Liver (tissue), 8 donors: ENCODE measurements at regions not wholly inside any gene's neighbourhood (a gene's known extent, or its start where the extent isn't known, plus 50 kb on each side); places are given as distances from the start of the nearest gene placed in this dataset.

ENCODE experiments used
- DNase-seq: peaks from one replicate; pipeline ENCODE4 v3.0.0-alpha.2; 2017; ENCODE audit warnings: low spot score
- H3K27ac ChIP-seq, 2 donors: one replicate each; pipeline ENCODE4 v1.7.0; 2013; ENCODE audit warnings: inconsistent platforms in 2 of 2, low read length in 2 of 2, control low read depth in 1 of 2, low read depth in 1 of 2, mild to moderate bottlenecking in 1 of 2
- H3K27me3 ChIP-seq, 4 donors: one replicate each; pipeline versions ENCODE4 v1.6.1 to v1.7.0; 2013; ENCODE audit warnings: low read length in 3 of 4, inconsistent platforms in 1 of 4, mild to moderate bottlenecking in 1 of 4, moderate library complexity in 1 of 4; ENCODE audit not compliant: control insufficient read depth in 4 of 4, insufficient read depth in 4 of 4
- H3K36me3 ChIP-seq, 4 donors: one replicate each; pipeline versions ENCODE4 v1.6.1 to v1.7.0; 2013; ENCODE audit warnings: low read length in 3 of 4, mild to moderate bottlenecking in 3 of 4, low read depth in 1 of 4, moderate library complexity in 1 of 4; ENCODE audit not compliant: control insufficient read depth in 4 of 4, insufficient read depth in 3 of 4
- H3K4me1 ChIP-seq, 4 donors: one replicate each; pipeline versions ENCODE4 v1.6.1 to v1.7.0; 2013; ENCODE audit warnings: low read length in 3 of 4, mild to moderate bottlenecking in 3 of 4, moderate library complexity in 1 of 4; ENCODE audit not compliant: control insufficient read depth in 4 of 4, insufficient read depth in 4 of 4
- H3K4me3 ChIP-seq, 3 donors: one replicate each; pipeline versions ENCODE4 v1.6.1 to v1.7.0; 2013; ENCODE audit warnings: low read length in 3 of 3, control low read depth in 1 of 3, low read depth in 1 of 3, mild to moderate bottlenecking in 1 of 3
- H3K9ac ChIP-seq, 2 donors: one replicate each; pipeline ENCODE4 v1.7.0; 2013; ENCODE audit warnings: low read length in 2 of 2, mild to moderate bottlenecking in 2 of 2, moderate library complexity in 2 of 2, control low read depth in 1 of 2, low read depth in 1 of 2
- H3K9me3 ChIP-seq, 4 donors: one replicate each; pipeline versions ENCODE4 v1.6.1 to v1.7.0; 2013; ENCODE audit warnings: low read length in 3 of 4; ENCODE audit not compliant: control insufficient read depth in 4 of 4
- EGR1 ChIP-seq, 2 donors: IDR thresholded peaks; 2 replicates each; pipeline ENCODE4 v1.6.1; 2016 to 2018; ENCODE audit warnings: antibody characterized with exemption in 2 of 2, low read depth in 2 of 2
- FOXA1 ChIP-seq: IDR thresholded peaks from 2 replicates; pipeline ENCODE4 v1.6.1; 2016; ENCODE audit warnings: antibody characterized with exemption
- FOXA2 ChIP-seq: IDR thresholded peaks from 2 replicates; pipeline ENCODE4 v1.6.1; 2016; ENCODE audit warnings: antibody characterized with exemption
- GABPA ChIP-seq, 2 donors: IDR thresholded peaks in 1 of 2; conservative IDR thresholded peaks in 1 of 2; 2 replicates each; pipeline ENCODE4 v1.6.1; 2016; ENCODE audit warnings: antibody characterized with exemption in 2 of 2, mild to moderate bottlenecking in 1 of 2, moderate library complexity in 1 of 2
- HNF4A ChIP-seq, 2 donors: conservative IDR thresholded peaks; 2 replicates each; pipeline ENCODE4 v1.6.1; 2016; ENCODE audit warnings: antibody characterized with exemption in 2 of 2, mild to moderate bottlenecking in 2 of 2
- HNF4G ChIP-seq: IDR thresholded peaks from 2 replicates; pipeline ENCODE4 v1.6.1; 2016; ENCODE audit warnings: antibody characterized with exemption
- JUND ChIP-seq, 2 donors: IDR thresholded peaks; 2 replicates each; pipeline ENCODE4 v1.6.1; 2016; ENCODE audit warnings: antibody characterized with exemption in 2 of 2
- NR2F2 ChIP-seq: IDR thresholded peaks from 2 replicates; pipeline ENCODE4 v1.6.1; 2016; ENCODE audit warnings: antibody characterized with exemption
- RAD21 ChIP-seq, 2 donors: IDR thresholded peaks; 2 replicates each; pipeline ENCODE4 v1.6.1; 2016; ENCODE audit warnings: antibody characterized with exemption in 2 of 2, mild to moderate bottlenecking in 2 of 2
- RXRA ChIP-seq, 2 donors: IDR thresholded peaks; 2 replicates each; pipeline ENCODE4 v1.6.1; 2017 to 2018; ENCODE audit warnings: antibody characterized with exemption in 2 of 2, mild to moderate bottlenecking in 1 of 2
- SP1 ChIP-seq: IDR thresholded peaks from 2 replicates; pipeline ENCODE4 v1.6.1; 2018; ENCODE audit warnings: antibody characterized with exemption, mild to moderate bottlenecking
- TAF1 ChIP-seq: conservative IDR thresholded peaks from 2 replicates; pipeline ENCODE4 v1.6.1; 2016; ENCODE audit warnings: antibody characterized with exemption, mild to moderate bottlenecking
- YY1 ChIP-seq: IDR thresholded peaks from 2 replicates; pipeline ENCODE4 v1.6.1; 2016; ENCODE audit warnings: antibody characterized with exemption, mild to moderate bottlenecking
- WGBS: extraction: QIAGEN DNeasy Blood & Tissue Kit; methylation state at CpG from one replicate; pipeline ENCODE4 v1.1.7; 2013; 5-methylcytosine and 5-hydroxymethylcytosine counted together
- TF ChIP-seq, protein P1 (sequence below): IDR thresholded peaks from 2 replicates; pipeline ENCODE4 v1.6.1; 2016; ENCODE audit warnings: antibody characterized with exemption
- TF ChIP-seq, protein P2 (sequence below): fragments of 150-350 bp; IDR thresholded peaks from 2 replicates; pipeline ENCODE4 v1.5.1; 2017; ENCODE audit warnings: improper control_type of control experiment, low read depth, low read length; ENCODE audit not compliant: missing input control
- TF ChIP-seq, protein P3 (sequence below): IDR thresholded peaks from 2 replicates; pipeline ENCODE4 v1.6.1; 2016; ENCODE audit warnings: antibody characterized with exemption
- TF ChIP-seq, protein P4 (sequence below): IDR thresholded peaks from 2 replicates; pipeline ENCODE4 v1.6.1; 2016; ENCODE audit warnings: antibody characterized with exemption, mild to moderate bottlenecking
- TF ChIP-seq, protein P5 (sequence below): IDR thresholded peaks from 2 replicates; pipeline ENCODE4 v1.6.1; 2016; ENCODE audit warnings: antibody characterized with exemption
- donor health status: healthy.
- donor health status: healthy.
- donor health status: healthy.
- donor health status: healthy.
- donor health status: healthy.

DNA sequence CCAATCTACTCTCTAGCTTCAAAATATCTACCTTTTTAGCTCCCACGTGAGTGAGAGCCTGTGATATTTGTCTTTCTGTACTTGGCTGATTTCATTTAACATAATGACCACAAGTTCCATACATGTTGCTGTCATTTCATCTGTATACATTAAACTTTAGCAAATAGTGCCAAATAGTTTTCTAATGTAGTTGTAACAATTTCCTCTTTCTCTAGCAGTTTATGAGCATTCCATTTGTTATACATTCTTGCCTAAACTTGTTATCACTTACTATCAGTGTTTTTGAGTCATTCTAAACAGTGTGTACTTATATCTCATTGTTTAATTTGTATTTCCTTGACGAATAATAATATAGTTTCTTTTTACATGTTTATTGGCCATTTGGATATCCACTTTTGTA lies 77.2 kb downstream of the NEUROD6 start:
- Histone ChIP-seq H3K9me3 (no peaks in the 10 kb centered on the region), H3K4me1 (no peaks in the 10 kb centered on the region), H3K36me3 (no peaks in the 10 kb centered on the region), H3K27me3 (no peaks in the 10 kb centered on the region), H3K9ac (no peak overlapping the region), H3K4me3 (no peak overlapping the region), H3K27ac (no peak overlapping the region)
- no peak for TF ChIP-seq RAD21 (IDR thresholded peaks at IDR 0.05)
- TF ChIP-seq FOXA2: no peak
- TF ChIP-seq EGR1 (IDR thresholded peaks at IDR 0.05; ENCODE audit: low read depth in 2 of 2): no peak
- TF ChIP-seq SP1: no peak
- TF ChIP-seq, protein P1, sequence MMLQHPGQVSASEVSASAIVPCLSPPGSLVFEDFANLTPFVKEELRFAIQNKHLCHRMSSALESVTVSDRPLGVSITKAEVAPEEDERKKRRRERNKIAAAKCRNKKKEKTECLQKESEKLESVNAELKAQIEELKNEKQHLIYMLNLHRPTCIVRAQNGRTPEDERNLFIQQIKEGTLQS: no peak
- no peak for TF ChIP-seq GABPA (IDR thresholded peaks at IDR 0.05 in 1 of 2, conservative IDR thresholded peaks at IDR 0.05 in 1 of 2)
- TF ChIP-seq HNF4G: no peak
- no peak for TF ChIP-seq FOXA1
- no peak for TF ChIP-seq JUND (IDR thresholded peaks at IDR 0.05)
- TF ChIP-seq RXRA (IDR thresholded peaks at IDR 0.05): no peak
- TF ChIP-seq, protein P2, sequence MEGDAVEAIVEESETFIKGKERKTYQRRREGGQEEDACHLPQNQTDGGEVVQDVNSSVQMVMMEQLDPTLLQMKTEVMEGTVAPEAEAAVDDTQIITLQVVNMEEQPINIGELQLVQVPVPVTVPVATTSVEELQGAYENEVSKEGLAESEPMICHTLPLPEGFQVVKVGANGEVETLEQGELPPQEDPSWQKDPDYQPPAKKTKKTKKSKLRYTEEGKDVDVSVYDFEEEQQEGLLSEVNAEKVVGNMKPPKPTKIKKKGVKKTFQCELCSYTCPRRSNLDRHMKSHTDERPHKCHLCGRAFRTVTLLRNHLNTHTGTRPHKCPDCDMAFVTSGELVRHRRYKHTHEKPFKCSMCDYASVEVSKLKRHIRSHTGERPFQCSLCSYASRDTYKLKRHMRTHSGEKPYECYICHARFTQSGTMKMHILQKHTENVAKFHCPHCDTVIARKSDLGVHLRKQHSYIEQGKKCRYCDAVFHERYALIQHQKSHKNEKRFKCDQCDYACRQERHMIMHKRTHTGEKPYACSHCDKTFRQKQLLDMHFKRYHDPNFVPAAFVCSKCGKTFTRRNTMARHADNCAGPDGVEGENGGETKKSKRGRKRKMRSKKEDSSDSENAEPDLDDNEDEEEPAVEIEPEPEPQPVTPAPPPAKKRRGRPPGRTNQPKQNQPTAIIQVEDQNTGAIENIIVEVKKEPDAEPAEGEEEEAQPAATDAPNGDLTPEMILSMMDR: no peak
- TF ChIP-seq NR2F2: no peak
- no peak for TF ChIP-seq TAF1
- 51% methylated on average over 2 of the region's 2 CpGs for WGBS
- no peak for DNase-seq

DNA sequence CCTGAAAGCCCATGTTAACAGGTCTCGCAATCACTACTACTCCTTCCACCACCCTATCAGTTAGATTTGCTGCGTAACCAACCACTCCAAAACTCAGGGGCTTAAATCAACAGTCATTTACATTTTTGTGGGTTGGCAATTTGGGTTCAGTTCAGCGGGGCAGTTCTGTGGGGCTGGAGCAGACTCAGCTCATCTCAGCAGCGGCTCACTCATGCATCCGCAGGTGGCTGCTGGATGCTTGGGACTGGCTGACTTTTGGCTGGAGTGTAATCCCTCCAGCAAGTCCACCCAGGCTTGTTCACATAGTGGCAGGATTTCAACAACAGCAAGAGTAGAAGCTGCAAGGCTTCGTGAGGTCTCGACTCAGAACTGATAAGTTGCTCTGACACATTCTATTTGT lies 79.2 kb downstream of the NEUROD6 start:
- Histone ChIP-seq H3K36me3 (no peaks in the 10 kb centered on the region), H3K9ac (no peak overlapping the region), H3K27ac (no peak overlapping the region), H3K27me3 (no peaks in the 10 kb centered on the region), H3K4me1 (no peaks in the 10 kb centered on the region), H3K4me3 (no peak overlapping the region), H3K9me3 (no peaks in the 10 kb centered on the region)
- 39% methylated on average over 7 of the region's 7 CpGs for WGBS
- no peak for TF ChIP-seq JUND (IDR thresholded peaks at IDR 0.05)
- TF ChIP-seq, protein P2: no peak
- TF ChIP-seq, protein P1: no peak
- TF ChIP-seq TAF1: no peak
- no peak for TF ChIP-seq GABPA (IDR thresholded peaks at IDR 0.05 in 1 of 2, conservative IDR thresholded peaks at IDR 0.05 in 1 of 2)
- TF ChIP-seq RAD21 (IDR thresholded peaks at IDR 0.05): no peak
- no peak for TF ChIP-seq FOXA2
- no peak for TF ChIP-seq EGR1 (IDR thresholded peaks at IDR 0.05; ENCODE audit: low read depth in 2 of 2)
- TF ChIP-seq YY1: no peak
- TF ChIP-seq HNF4A (conservative IDR thresholded peaks at IDR 0.05): no peak
- TF ChIP-seq, protein P3, sequence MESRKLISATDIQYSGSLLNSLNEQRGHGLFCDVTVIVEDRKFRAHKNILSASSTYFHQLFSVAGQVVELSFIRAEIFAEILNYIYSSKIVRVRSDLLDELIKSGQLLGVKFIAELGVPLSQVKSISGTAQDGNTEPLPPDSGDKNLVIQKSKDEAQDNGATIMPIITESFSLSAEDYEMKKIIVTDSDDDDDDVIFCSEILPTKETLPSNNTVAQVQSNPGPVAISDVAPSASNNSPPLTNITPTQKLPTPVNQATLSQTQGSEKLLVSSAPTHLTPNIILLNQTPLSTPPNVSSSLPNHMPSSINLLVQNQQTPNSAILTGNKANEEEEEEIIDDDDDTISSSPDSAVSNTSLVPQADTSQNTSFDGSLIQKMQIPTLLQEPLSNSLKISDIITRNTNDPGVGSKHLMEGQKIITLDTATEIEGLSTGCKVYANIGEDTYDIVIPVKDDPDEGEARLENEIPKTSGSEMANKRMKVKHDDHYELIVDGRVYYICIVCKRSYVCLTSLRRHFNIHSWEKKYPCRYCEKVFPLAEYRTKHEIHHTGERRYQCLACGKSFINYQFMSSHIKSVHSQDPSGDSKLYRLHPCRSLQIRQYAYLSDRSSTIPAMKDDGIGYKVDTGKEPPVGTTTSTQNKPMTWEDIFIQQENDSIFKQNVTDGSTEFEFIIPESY: no peak
- no peak for TF ChIP-seq FOXA1
- TF ChIP-seq RXRA (IDR thresholded peaks at IDR 0.05): no peak
- no peak for TF ChIP-seq NR2F2
- TF ChIP-seq, protein P4, sequence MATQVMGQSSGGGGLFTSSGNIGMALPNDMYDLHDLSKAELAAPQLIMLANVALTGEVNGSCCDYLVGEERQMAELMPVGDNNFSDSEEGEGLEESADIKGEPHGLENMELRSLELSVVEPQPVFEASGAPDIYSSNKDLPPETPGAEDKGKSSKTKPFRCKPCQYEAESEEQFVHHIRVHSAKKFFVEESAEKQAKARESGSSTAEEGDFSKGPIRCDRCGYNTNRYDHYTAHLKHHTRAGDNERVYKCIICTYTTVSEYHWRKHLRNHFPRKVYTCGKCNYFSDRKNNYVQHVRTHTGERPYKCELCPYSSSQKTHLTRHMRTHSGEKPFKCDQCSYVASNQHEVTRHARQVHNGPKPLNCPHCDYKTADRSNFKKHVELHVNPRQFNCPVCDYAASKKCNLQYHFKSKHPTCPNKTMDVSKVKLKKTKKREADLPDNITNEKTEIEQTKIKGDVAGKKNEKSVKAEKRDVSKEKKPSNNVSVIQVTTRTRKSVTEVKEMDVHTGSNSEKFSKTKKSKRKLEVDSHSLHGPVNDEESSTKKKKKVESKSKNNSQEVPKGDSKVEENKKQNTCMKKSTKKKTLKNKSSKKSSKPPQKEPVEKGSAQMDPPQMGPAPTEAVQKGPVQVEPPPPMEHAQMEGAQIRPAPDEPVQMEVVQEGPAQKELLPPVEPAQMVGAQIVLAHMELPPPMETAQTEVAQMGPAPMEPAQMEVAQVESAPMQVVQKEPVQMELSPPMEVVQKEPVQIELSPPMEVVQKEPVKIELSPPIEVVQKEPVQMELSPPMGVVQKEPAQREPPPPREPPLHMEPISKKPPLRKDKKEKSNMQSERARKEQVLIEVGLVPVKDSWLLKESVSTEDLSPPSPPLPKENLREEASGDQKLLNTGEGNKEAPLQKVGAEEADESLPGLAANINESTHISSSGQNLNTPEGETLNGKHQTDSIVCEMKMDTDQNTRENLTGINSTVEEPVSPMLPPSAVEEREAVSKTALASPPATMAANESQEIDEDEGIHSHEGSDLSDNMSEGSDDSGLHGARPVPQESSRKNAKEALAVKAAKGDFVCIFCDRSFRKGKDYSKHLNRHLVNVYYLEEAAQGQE: no peak
- TF ChIP-seq HNF4G: no peak
- TF ChIP-seq, protein P5, sequence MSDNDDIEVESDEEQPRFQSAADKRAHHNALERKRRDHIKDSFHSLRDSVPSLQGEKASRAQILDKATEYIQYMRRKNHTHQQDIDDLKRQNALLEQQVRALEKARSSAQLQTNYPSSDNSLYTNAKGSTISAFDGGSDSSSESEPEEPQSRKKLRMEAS: no peak
- TF ChIP-seq SP1: no peak
- no peak for DNase-seq
